Panc1 (cell line): ENCODE measurements at regions not wholly inside any gene's neighbourhood (a gene's known extent, or its start where the extent isn't known, plus 50 kb on each side); places are given as distances from the start of the nearest gene placed in this dataset.

Experiments
- ATAC-seq: fragments of 200-7000 bp; cut with Tn5 transposase; 2 replicates; pipeline ENCODE4 v1.9.1; 2020; ENCODE audit warnings: mild to moderate bottlenecking, moderate library complexity
- BruUV-seq: library from RNA; stranded (reverse); fragments of 400-500 nt; replicated peaks from 2 replicates; lab custom pipeline; 2021; lab: Mats Ljungman, UMichigan
- CTCF ChIA-PET: fragments of 300-600 bp; sonication (Branson Sonifier 250); formaldehyde crosslinking; loops from one replicate; lab custom pipeline; 2022; ENCODE audit warnings: antibody characterized with exemption; lab: Charles Lee
- POLR2A ChIA-PET: fragments of 300-600 bp; sonication (Branson Sonifier 250); formaldehyde crosslinking; loops from one replicate; lab custom pipeline; 2022; ENCODE audit warnings: antibody characterized with exemption; lab: Charles Lee
- DNase-seq: peaks from one replicate; pipeline ENCODE4 v3.0.0-alpha.2; 2010; ENCODE audit warnings: low read depth, low spot score
- H3K27ac ChIP-seq: 2 replicates; pipeline ENCODE4 v1.5.1; 2011; ENCODE audit warnings: mild to moderate bottlenecking, low read length, inconsistent platforms
- H3K27me3 ChIP-seq: fragments of 200-500 bp; sonication (Bioruptor generic); 2 replicates; pipeline ENCODE4 v1.6.0; 2014; ENCODE audit warnings: low read length, inconsistent platforms; ENCODE audit not compliant: control insufficient read depth, insufficient read depth
- H3K36me3 ChIP-seq: fragments of 200-500 bp; sonication (Bioruptor generic); 2 replicates; pipeline ENCODE4 v1.5.1; 2014; ENCODE audit warnings: inconsistent platforms, mild to moderate bottlenecking, low read length, moderate library complexity; ENCODE audit not compliant: control insufficient read depth, insufficient read depth
- H3K4me1 ChIP-seq: 2 replicates; pipeline ENCODE4 v1.5.1; 2011; ENCODE audit warnings: inconsistent platforms, mild to moderate bottlenecking, low read length, moderate library complexity; ENCODE audit not compliant: control insufficient read depth, insufficient read depth
- H3K4me3 ChIP-seq, 2 experiments: 2 replicates each; pipeline ENCODE4 v1.5.1; 2011 to 2012; ENCODE audit warnings: low read depth in 2 of 2, low read length in 2 of 2, mild to moderate bottlenecking in 2 of 2, inconsistent platforms in 1 of 2, moderate library complexity in 1 of 2
- H3K9me3 ChIP-seq: fragments of 200-500 bp; sonication (Bioruptor generic); 2 replicates; pipeline ENCODE4 v1.5.1; 2014; ENCODE audit warnings: low read depth, mild to moderate bottlenecking, inconsistent platforms, low read length, moderate library complexity; ENCODE audit not compliant: control insufficient read depth, insufficient read depth
- CTCF ChIP-seq: fragments of 450-650 bp; IDR thresholded peaks from 2 replicates; pipeline ENCODE4 v1.5.1; 2017; ENCODE audit warnings: mild to moderate bottlenecking
- POLR2AphosphoS5 ChIP-seq: IDR thresholded peaks from 2 replicates; pipeline ENCODE4 v1.6.1; 2012; ENCODE audit warnings: mild to moderate bottlenecking, low read depth, low read length, moderate library complexity
- REST ChIP-seq, 2 experiments: IDR thresholded peaks; 2 replicates each; pipeline ENCODE4 v1.6.1; 2011 to 2012; ENCODE audit warnings: low read depth in 2 of 2, control low read depth in 1 of 2, low read length in 1 of 2, mild to moderate bottlenecking in 1 of 2, moderate library complexity in 1 of 2; ENCODE audit not compliant: insufficient read depth in 1 of 2
- SIN3A ChIP-seq: IDR thresholded peaks from 2 replicates; pipeline ENCODE4 v1.6.1; 2012; ENCODE audit warnings: low read depth, mild to moderate bottlenecking, low read length, moderate library complexity, borderline replicate concordance; ENCODE audit not compliant: insufficient read depth
- TCF7L2 ChIP-seq: IDR thresholded peaks from 2 replicates; pipeline ENCODE4 v1.6.1; 2011; ENCODE audit warnings: mild to moderate bottlenecking, low read depth, low read length, inconsistent platforms
- in situ Hi-C: cut with HindIII; loops from 2 replicates; pipeline ENCODE4 v1.10.0; 2016; ENCODE audit warnings: low sequenced_read_pairs, low pct_unique_long_range_greater_than_20kb
- intact Hi-C: fragments of 100-400 bp; cut with micrococcal nuclease; formaldehyde crosslinking; loops from one replicate; pipeline ENCODE4 v1.10.0; 2022; ENCODE audit not compliant: unreplicated experiment

- DNase-seq (no peak), ATAC-seq (no peak)
- ChIA-PET POLR2A (no interaction called here), CTCF (no interaction called here)
- in situ Hi-C loops (no loop called here), intact Hi-C loops (no loop called here)
- Histone ChIP-seq H3K4me3 (no peak overlapping the region), H3K4me1 (no peaks in the 10 kb centered on the region), H3K27me3 (no peaks in the 10 kb centered on the region), H3K9me3 (no peaks in the 10 kb centered on the region), H3K27ac (no peak overlapping the region), H3K36me3 (no peaks in the 10 kb centered on the region)
- no TSS peak for BruUV-seq
- TF ChIP-seq REST (IDR thresholded peaks at IDR 0.05; ENCODE audit: insufficient read depth in 1 of 2, low read depth in 2 of 2, low read length in 1 of 2) (no peak), TCF7L2 (no peak), SIN3A (no peak)
Observed at GRCh38 chr7:52506325-52506724, 529.1 kb upstream of the POM121L12 start.

GRCh38 chr7:52504561-52504960 lies 530.9 kb upstream of the POM121L12 start:
- DNase-seq: no peak

More at GRCh38 chr7:52504561-52504960, 530.9 kb upstream of the POM121L12 start:
- Histone ChIP-seq H3K36me3 (no peaks in the 10 kb centered on the region), H3K4me3 (no peak overlapping the region), H3K27ac (no peak overlapping the region), H3K4me1 (no peaks in the 10 kb centered on the region), H3K9me3 (no peaks in the 10 kb centered on the region), H3K27me3 (no peaks in the 10 kb centered on the region)
- CTCF ChIA-PET: no interaction called here
- in situ Hi-C loops: no loop called here
- POLR2A ChIA-PET: no interaction called here
- TF ChIP-seq REST (IDR thresholded peaks at IDR 0.05; ENCODE audit: insufficient read depth in 1 of 2, low read depth in 2 of 2, low read length in 1 of 2) (no peak), TCF7L2 (no peak), CTCF (no peak), SIN3A (no peak), POLR2AphosphoS5 (no peak)
- no peak for ATAC-seq
- no TSS peak for BruUV-seq
- intact Hi-C loops: no loop called here
